ENCODE measurements at regions not wholly inside any gene's neighbourhood (a gene's known extent, or its start where the extent isn't known, plus 50 kb on each side); places are given as distances from the start of the nearest gene placed in this dataset.

GRCh38 chr6:105911106-105911629 is 175.0 kb upstream of the PRDM1 start:
- Histone ChIP-seq H2AFZ (ENCODE audit: low read length) (peak overlapping the region; percentile 53; the same call in 1 of the 2 replicates), H3K79me2 (ENCODE audit: insufficient read depth, low read depth, low read length) (no peaks in the 10 kb centered on the region), H3K9me3 (ENCODE audit: low read length) (no peaks in the 10 kb centered on the region), H4K20me1 (ENCODE audit: insufficient read depth, low read length) (no peaks in the 10 kb centered on the region), H3K36me3 (ENCODE audit: insufficient read depth, low read length) (no peaks in the 10 kb centered on the region), H3K4me1 (ENCODE audit: insufficient read depth, low read length, poor library complexity, severe bottlenecking) (peaks cover 21% of the 10 kb centered on the region), H3K4me3 (ENCODE audit: low read depth, low read length, poor library complexity, severe bottlenecking) (no peak overlapping the region), H3K27ac (ENCODE audit: low read depth, low read length, poor library complexity, severe bottlenecking) (no peak overlapping the region), H3K4me2 (ENCODE audit: low read length) (peak overlapping the region; percentile 43), H3K9me2 (ENCODE audit: insufficient read depth, low read length) (no peaks in the 10 kb centered on the region)
- peak; percentile 54 for DNase-seq (ENCODE audit: low spot score)
- intact Hi-C loops (cut with micrococcal nuclease; ENCODE audit: unreplicated experiment) = no loop called here
- POLR2A ChIA-PET = interaction anchor here (0.6 to 3.0 kb wide), 8 partner anchors 10 to 81 kb away, joined by 3 to 18 read pairs (median 5); no protein-coding TSS in a partner anchor
- no TSS peak for BruUV-seq (replicated peaks)
- CTCF ChIA-PET (ENCODE audit: unreplicated experiment) = no interaction called here
- TF ChIP-seq CTCF (conservative IDR thresholded peaks at IDR 0.05; ENCODE audit: low read length) = no peak
- TF ChIP-seq EZH2phosphoT487 (IDR thresholded peaks at IDR 0.05; ENCODE audit: borderline replicate concordance, low read depth, low read length) = no peak

GRCh38 chr6:105909106-105909505 is 177.0 kb upstream of the PRDM1 start:
- no peak overlapping the region for H3K4me3 ChIP-seq (ENCODE audit: low read depth, low read length, poor library complexity, severe bottlenecking)
- no peak for DNase-seq (ENCODE audit: low spot score)
- H4K20me1 ChIP-seq (ENCODE audit: insufficient read depth, low read length) = no peaks in the 10 kb centered on the region
- CTCF ChIA-PET (ENCODE audit: unreplicated experiment) = no interaction called here
- H3K9me2 ChIP-seq (ENCODE audit: insufficient read depth, low read length) = no peaks in the 10 kb centered on the region
- POLR2A ChIA-PET = interaction anchor here (2.0 to 3.0 kb wide), 3 partner anchors 10 to 19 kb away, joined by 5 to 18 read pairs (median 7); no protein-coding TSS in a partner anchor
- H3K4me2 ChIP-seq (ENCODE audit: low read length) = no peak overlapping the region
- H3K4me1 ChIP-seq (ENCODE audit: insufficient read depth, low read length, poor library complexity, severe bottlenecking) = peaks cover 32% of the 10 kb centered on the region
- no TSS peak for BruUV-seq (replicated peaks)
- no peak overlapping the region for H3K27ac ChIP-seq (ENCODE audit: low read depth, low read length, poor library complexity, severe bottlenecking)
- H2AFZ ChIP-seq (ENCODE audit: low read length) = no peak overlapping the region
- H3K36me3 ChIP-seq (ENCODE audit: insufficient read depth, low read length) = no peaks in the 10 kb centered on the region
- H3K79me2 ChIP-seq (ENCODE audit: insufficient read depth, low read depth, low read length) = no peaks in the 10 kb centered on the region
- TF ChIP-seq EZH2phosphoT487 (IDR thresholded peaks at IDR 0.05; ENCODE audit: borderline replicate concordance, low read depth, low read length) (no peak), CTCF (conservative IDR thresholded peaks at IDR 0.05; ENCODE audit: low read length) (no peak)
- no peaks in the 10 kb centered on the region for H3K9me3 ChIP-seq (ENCODE audit: low read length)
- intact Hi-C loops (cut with micrococcal nuclease; ENCODE audit: unreplicated experiment) = no loop called here

- Histone ChIP-seq H3K9me2 (ENCODE audit: insufficient read depth, low read length) (no peaks in the 10 kb centered on the region), H3K4me1 (ENCODE audit: insufficient read depth, low read length, poor library complexity, severe bottlenecking) (peaks cover 41% of the 10 kb centered on the region), H3K4me3 (ENCODE audit: low read depth, low read length, poor library complexity, severe bottlenecking) (no peak overlapping the region), H3K9me3 (ENCODE audit: low read length) (no peaks in the 10 kb centered on the region), H2AFZ (ENCODE audit: low read length) (no peak overlapping the region), H3K36me3 (ENCODE audit: insufficient read depth, low read length) (no peaks in the 10 kb centered on the region), H3K27ac (ENCODE audit: low read depth, low read length, poor library complexity, severe bottlenecking) (no peak overlapping the region), H3K79me2 (ENCODE audit: insufficient read depth, low read depth, low read length) (no peaks in the 10 kb centered on the region), H3K4me2 (ENCODE audit: low read length) (no peak overlapping the region), H4K20me1 (ENCODE audit: insufficient read depth, low read length) (no peaks in the 10 kb centered on the region)
- BruUV-seq (replicated peaks) = no TSS peak
- CTCF ChIA-PET (ENCODE audit: unreplicated experiment) = interaction anchor here (1.2 kb wide), 1 partner anchor 14 kb away, joined by 3 read pairs; no protein-coding TSS in a partner anchor
- TF ChIP-seq EZH2phosphoT487 (IDR thresholded peaks at IDR 0.05; ENCODE audit: borderline replicate concordance, low read depth, low read length) = no peak
- TF ChIP-seq CTCF (conservative IDR thresholded peaks at IDR 0.05; ENCODE audit: low read length) = no peak
- DNase-seq (ENCODE audit: low spot score) = no peak
- intact Hi-C loops (cut with micrococcal nuclease; ENCODE audit: unreplicated experiment) = no loop called here
- POLR2A ChIA-PET = interaction anchor here (1.3 to 1.7 kb wide), 2 partner anchors 8 to 42 kb away, joined by 3 to 7 read pairs; no protein-coding TSS in a partner anchor
Measured at GRCh38 chr6:105907991-105908390, 178.1 kb upstream of the PRDM1 start.

Measured in OCI-LY7 (cell line).